ENCODE measurements at regions not wholly inside any gene's neighbourhood (a gene's known extent, or its start where the extent isn't known, plus 50 kb on each side); places are given as distances from the start of the nearest gene placed in this dataset.

DNA sequence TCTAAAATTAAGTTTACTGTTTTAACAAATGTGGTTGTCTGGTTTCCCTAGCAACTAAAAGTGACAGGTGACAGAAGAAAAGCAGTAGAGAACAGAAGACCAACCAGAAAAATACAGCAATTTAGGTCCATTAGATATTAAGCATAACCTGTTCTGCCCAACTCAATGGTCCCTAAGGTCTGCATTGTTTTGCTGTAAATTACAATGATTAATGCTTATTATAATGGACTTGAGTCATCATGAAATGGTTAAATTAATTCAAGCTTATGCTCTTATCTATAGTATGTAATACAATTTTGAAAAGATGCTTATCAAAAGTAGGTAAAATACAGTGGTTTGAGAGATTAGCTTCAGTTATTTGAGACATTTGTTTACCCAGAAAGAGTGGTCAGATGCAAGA, 378.0 kb downstream of the GRB14 start:
- no peaks in the 10 kb centered on the region for H3K36me3 ChIP-seq
- intact Hi-C loops (cut with DNase I) = no loop called here
- no peak for DNase-seq
- no peaks in the 10 kb centered on the region for H3K4me1 ChIP-seq (ENCODE audit: insufficient read depth)
- no peak overlapping the region for H3K4me3 ChIP-seq
- no peak for TF ChIP-seq EP300 (IDR thresholded peaks at IDR 0.05)
- TF ChIP-seq, protein P1, sequence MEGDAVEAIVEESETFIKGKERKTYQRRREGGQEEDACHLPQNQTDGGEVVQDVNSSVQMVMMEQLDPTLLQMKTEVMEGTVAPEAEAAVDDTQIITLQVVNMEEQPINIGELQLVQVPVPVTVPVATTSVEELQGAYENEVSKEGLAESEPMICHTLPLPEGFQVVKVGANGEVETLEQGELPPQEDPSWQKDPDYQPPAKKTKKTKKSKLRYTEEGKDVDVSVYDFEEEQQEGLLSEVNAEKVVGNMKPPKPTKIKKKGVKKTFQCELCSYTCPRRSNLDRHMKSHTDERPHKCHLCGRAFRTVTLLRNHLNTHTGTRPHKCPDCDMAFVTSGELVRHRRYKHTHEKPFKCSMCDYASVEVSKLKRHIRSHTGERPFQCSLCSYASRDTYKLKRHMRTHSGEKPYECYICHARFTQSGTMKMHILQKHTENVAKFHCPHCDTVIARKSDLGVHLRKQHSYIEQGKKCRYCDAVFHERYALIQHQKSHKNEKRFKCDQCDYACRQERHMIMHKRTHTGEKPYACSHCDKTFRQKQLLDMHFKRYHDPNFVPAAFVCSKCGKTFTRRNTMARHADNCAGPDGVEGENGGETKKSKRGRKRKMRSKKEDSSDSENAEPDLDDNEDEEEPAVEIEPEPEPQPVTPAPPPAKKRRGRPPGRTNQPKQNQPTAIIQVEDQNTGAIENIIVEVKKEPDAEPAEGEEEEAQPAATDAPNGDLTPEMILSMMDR (IDR thresholded peaks at IDR 0.05) = no peak
- TF ChIP-seq POLR2A (IDR thresholded peaks at IDR 0.05) = no peak
- H3K27me3 ChIP-seq = no peaks in the 10 kb centered on the region
- H3K27ac ChIP-seq = no peak overlapping the region
- no peaks in the 10 kb centered on the region for H3K9me3 ChIP-seq

DNA sequence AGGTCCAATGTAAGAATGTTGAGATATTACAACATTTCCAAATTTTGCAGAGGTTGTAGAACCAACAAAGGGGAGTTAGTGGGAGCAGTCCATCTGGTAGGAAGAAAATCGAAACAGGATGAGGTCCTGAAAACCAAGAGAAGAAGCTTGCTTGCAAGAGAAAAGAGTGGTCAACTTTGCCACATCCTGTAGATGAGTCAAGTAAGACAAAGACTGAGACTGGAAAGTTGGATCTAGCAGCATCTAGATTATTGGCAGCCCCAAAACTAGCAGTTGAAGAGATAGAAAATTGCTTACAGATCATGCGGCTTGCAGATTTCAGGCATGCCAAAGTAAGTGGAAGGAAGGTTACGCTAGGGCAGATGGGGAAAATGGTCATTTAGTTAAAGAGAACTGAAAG, 378.9 kb downstream of the GRB14 start:
- WGBS, 3 donors = 86 to 91% (median 87%) methylated on average over 3 of the region's 3 CpGs
- intact Hi-C loops (cut with DNase I) = no loop called here
- Histone ChIP-seq H3K4me1 (ENCODE audit: insufficient read depth) (no peaks in the 10 kb centered on the region), H3K36me3 (no peaks in the 10 kb centered on the region), H3K27ac (no peak overlapping the region), H3K27me3 (no peaks in the 10 kb centered on the region), H3K9me3 (no peaks in the 10 kb centered on the region), H3K4me3 (no peak overlapping the region)
- no peak for TF ChIP-seq EP300 (IDR thresholded peaks at IDR 0.05)
- TF ChIP-seq POLR2A (IDR thresholded peaks at IDR 0.05) = no peak
- TF ChIP-seq, protein P1 (IDR thresholded peaks at IDR 0.05) = no peak
- DNase-seq = no peak

DNA sequence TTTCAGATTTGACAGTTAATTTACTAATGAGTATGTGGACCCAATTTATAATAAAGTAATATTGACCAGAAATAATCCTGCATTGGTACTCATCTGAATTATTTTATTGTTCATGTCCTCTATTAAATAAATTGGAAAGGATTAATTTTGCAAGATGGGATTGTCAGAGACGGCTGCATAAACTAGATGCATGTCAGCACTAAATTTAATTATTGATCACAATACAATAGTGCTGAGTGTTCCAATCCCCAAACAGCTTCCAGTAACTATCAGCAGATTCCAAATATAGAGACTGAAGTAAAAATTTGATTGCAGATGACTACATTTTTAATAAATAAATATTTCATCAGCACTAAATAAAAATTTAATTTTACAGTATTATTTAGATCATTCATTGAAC, 387.2 kb downstream of the GRB14 start:
- intact Hi-C loops (cut with DNase I) = no loop called here
- no peak overlapping the region for H3K27ac ChIP-seq
- no peaks in the 10 kb centered on the region for H3K4me1 ChIP-seq (ENCODE audit: insufficient read depth)
- TF ChIP-seq, protein P1 (IDR thresholded peaks at IDR 0.05) = no peak
- no peak for TF ChIP-seq POLR2A (IDR thresholded peaks at IDR 0.05)
- TF ChIP-seq EP300 (IDR thresholded peaks at IDR 0.05) = no peak
- 71 to 83% (median 81%) methylated on average over 1 of the region's 1 CpG for WGBS, 3 donors
- no peak for DNase-seq
- no peaks in the 10 kb centered on the region for H3K36me3 ChIP-seq
- H3K27me3 ChIP-seq = no peaks in the 10 kb centered on the region
- no peaks in the 10 kb centered on the region for H3K9me3 ChIP-seq
- H3K4me3 ChIP-seq = no peak overlapping the region

DNA sequence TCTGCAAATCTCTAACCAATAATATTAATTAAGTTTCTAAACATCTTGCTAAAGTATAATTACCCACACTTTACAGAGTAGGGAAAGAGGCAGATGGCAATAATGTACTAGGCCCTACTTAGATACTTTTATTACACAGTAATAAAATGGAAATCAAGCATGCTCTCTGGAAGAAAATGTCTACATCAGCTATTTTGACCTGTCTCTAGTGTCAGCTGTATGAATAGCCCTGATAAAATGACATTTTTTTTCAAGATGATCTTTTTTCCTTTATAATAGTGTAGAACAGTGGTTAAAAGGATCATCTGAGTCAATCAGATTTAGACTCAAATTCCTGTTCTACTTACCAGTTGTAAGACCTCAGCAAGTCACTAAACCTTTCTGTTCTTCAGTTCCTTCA, 397.3 kb downstream of the GRB14 start:
- TF ChIP-seq EP300 (IDR thresholded peaks at IDR 0.05) (no peak), POLR2A (IDR thresholded peaks at IDR 0.05) (no peak)
- TF ChIP-seq, protein P1 (IDR thresholded peaks at IDR 0.05) = no peak
- Histone ChIP-seq H3K4me3 (no peak overlapping the region), H3K36me3 (no peaks in the 10 kb centered on the region), H3K4me1 (ENCODE audit: insufficient read depth) (no peaks in the 10 kb centered on the region), H3K27ac (no peak overlapping the region), H3K27me3 (no peaks in the 10 kb centered on the region), H3K9me3 (no peaks in the 10 kb centered on the region)
- intact Hi-C loops (cut with DNase I) = no loop called here
- DNase-seq = no peak

DNA sequence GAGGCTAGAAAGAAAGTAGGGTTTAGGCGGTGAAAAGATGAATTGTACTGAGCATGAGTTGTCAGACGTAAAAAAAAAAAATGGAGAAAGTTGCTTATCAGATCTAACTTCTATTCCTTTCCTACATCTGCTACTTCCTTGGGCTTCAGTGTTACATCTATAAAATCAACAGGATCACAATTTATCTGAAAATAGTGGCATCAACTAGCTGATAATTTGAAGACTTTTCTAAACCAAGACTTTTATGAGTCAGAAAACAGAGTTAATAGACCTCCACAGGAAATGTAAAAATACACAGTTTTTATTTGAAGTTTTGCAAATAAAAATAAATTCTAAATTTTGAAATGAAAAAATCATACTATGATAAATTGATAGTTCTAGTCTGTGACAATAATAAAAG, 399.8 kb downstream of the GRB14 start:
- Histone ChIP-seq H3K4me3 (no peak overlapping the region), H3K36me3 (no peaks in the 10 kb centered on the region), H3K9me3 (no peaks in the 10 kb centered on the region), H3K27me3 (no peaks in the 10 kb centered on the region), H3K27ac (no peak overlapping the region), H3K4me1 (ENCODE audit: insufficient read depth) (no peaks in the 10 kb centered on the region)
- DNase-seq = no peak
- 79 to 85% (median 83%) methylated on average over 2 of the region's 2 CpGs for WGBS, 3 donors
- TF ChIP-seq EP300 (IDR thresholded peaks at IDR 0.05) (no peak), POLR2A (IDR thresholded peaks at IDR 0.05) (no peak)
- TF ChIP-seq, protein P1 (IDR thresholded peaks at IDR 0.05) = no peak
- intact Hi-C loops (cut with DNase I) = no loop called here
